Fibroblast of pulmonary artery (primary cell): ENCODE measurements at regions not wholly inside any gene's neighbourhood (a gene's known extent, or its start where the extent isn't known, plus 50 kb on each side); places are given as distances from the start of the nearest gene placed in this dataset.

Experiments
- DNase-seq: peaks from one replicate; pipeline ENCODE4 v3.0.0-alpha.2; 2010; ENCODE audit warnings: low read depth
- H3K4me3 ChIP-seq: replicated peaks from 2 replicates; pipeline ENCODE4 v1.5.1; 2011; ENCODE audit warnings: low read depth, mild to moderate bottlenecking, control low read depth, low read length, moderate library complexity
- TF ChIP-seq, protein P1 (sequence below): IDR thresholded peaks from 2 replicates; pipeline ENCODE4 v1.5.1; 2011; ENCODE audit warnings: mild to moderate bottlenecking, control low read depth, low read length, inconsistent platforms; ENCODE audit errors: missing control alignments

DNA sequence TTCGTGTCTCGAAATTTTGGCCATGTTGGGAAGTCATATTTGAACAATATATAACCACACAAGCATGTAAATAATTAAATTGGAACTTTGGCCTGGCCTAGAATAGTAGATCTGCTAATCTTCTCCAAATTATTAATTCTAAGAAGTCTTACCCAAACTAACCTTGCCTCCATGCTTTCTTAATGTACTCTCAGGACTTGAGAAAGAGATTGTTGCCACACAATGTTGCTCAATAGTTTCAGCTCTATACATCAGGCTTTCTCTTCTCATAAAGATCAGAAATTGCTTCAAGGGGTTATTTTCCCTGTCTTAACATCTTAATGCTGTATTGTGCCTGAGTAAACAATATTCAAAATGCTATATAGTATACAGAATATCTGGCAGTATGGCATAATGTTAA lies 202.7 kb upstream of the LRIG1 start:
- TF ChIP-seq, protein P1, sequence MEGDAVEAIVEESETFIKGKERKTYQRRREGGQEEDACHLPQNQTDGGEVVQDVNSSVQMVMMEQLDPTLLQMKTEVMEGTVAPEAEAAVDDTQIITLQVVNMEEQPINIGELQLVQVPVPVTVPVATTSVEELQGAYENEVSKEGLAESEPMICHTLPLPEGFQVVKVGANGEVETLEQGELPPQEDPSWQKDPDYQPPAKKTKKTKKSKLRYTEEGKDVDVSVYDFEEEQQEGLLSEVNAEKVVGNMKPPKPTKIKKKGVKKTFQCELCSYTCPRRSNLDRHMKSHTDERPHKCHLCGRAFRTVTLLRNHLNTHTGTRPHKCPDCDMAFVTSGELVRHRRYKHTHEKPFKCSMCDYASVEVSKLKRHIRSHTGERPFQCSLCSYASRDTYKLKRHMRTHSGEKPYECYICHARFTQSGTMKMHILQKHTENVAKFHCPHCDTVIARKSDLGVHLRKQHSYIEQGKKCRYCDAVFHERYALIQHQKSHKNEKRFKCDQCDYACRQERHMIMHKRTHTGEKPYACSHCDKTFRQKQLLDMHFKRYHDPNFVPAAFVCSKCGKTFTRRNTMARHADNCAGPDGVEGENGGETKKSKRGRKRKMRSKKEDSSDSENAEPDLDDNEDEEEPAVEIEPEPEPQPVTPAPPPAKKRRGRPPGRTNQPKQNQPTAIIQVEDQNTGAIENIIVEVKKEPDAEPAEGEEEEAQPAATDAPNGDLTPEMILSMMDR, result no peak

DNA sequence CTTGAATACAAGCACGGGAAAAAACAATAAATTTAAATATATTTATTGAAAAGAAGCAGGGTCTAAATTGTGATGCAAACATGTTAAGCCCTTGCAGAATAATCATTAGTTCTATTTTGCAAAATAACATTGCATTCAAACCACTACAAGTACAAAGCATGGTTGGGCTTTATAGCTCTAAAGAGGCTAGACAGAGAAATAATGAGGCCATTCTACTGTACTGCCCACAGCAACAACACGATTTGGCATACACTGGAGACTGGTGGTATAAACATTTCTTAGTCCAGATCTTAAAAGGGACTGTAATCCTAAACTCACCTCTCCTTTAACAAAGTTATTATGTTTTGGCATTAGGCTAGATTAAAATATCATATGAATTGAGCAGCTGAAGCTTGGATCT lies 204.3 kb upstream of the LRIG1 start:
- TF ChIP-seq, protein P1, result no peak
- DNase-seq, result no peak
- H3K4me3 ChIP-seq, result no peak overlapping the region

More for the DNA sequence above, 202.7 kb upstream of the LRIG1 start:
- DNase-seq, result peak; percentile 29
- no peak overlapping the region for H3K4me3 ChIP-seq

DNA sequence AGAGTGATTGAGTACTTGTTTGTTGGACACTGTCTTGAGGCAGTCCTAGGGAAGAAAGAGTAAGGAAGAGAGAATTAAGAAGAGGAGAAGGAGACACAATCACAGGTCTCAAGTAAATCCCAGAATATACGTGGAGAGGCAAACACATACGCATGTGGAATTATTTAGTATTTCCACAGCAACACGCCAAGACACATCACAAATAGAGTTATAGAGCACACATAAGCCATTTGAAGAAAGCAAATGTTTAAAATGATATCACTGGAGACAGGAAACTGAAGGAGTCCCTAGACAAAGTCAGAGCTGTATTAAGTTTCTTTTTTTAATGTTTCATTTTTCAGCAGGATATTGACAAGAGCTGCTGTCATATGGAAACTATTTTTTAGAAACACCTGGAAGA lies 206.1 kb upstream of the LRIG1 start:
- DNase-seq, result no peak
- TF ChIP-seq, protein P1, result no peak
- no peak overlapping the region for H3K4me3 ChIP-seq

DNA sequence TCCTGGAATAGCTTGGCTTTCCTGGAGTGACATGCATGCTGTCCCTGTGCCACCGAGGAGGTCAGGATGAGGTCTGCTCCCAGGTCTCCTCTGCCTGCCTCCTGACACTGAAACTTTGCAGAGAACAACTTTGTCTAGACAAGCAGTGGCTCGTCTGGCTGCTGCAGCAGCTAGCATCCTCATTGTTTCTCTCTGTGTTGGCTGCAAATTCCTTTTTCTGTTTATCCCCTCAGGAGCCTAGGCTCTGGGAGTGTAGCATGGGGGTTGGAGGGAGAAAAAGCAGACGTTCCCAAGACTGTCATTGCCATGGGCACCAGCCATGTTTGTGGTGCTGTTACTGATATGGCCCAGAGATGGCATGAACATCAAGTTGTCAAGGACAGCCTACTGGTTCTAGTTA lies 208.7 kb upstream of the LRIG1 start:
- no peak for DNase-seq
- TF ChIP-seq, protein P1, result no peak
- no peak overlapping the region for H3K4me3 ChIP-seq

DNA sequence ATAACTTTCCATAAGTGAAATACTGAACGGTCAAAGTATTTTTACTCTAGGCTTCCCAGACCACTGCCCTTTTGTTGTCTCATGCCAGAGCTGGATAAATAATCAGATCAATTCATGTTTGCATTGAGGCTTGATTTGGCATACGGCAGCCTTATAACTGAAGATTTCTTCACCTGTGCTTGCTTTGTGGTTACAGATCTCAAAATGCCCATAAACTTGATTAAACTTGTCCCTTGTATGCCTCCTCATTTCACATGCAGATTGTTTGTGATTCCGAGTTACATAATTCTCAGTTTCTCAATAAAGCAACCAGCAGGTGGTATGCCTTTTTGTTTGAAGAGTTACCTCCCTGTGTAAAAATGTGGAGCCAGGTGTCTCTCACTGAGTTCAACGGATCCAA lies 211.4 kb upstream of the LRIG1 start:
- no peak overlapping the region for H3K4me3 ChIP-seq
- TF ChIP-seq, protein P1, result no peak
- no peak for DNase-seq

DNA sequence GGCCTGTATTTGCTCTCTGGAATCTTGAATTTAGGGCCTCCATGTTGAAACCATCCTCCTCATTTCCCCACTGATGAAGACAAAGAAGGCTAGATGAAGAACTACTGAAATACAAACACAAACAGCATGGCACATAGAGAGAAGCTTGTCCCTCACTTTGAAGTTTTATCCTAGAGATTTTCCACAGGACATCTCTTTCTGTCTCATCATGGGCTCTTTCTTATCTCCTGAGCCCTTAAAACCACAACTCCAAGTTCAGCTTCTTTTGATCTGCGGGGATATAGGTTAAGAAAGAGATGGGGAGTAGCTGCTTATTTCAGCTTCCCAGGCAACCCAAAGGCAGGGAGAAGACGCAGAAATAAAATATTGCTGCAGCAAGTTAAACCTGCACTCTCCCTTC lies 213.1 kb upstream of the LRIG1 start:
- no peak overlapping the region for H3K4me3 ChIP-seq
- no peak for DNase-seq
- TF ChIP-seq, protein P1, result no peak

DNA sequence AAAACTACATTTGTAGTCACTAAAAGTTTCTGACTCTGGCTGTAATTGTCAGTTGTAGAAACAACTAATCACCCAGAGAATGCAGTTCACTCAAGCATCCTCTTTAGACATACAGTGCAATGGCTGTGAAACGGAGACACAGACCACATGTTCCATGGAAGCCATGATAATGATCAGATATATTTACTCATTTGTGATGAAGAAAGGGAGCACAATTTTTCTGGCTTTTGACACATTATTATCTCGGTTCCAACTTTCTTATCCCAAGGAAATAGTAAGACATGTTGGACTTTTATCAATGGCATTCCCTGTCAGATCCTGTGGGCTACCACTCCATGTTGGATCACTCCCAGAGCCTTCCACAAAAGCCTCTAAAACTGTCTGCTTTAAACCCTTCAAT lies 215.0 kb upstream of the LRIG1 start:
- TF ChIP-seq, protein P1, result no peak
- no peak overlapping the region for H3K4me3 ChIP-seq
- DNase-seq, result no peak
